Neuron (in vitro differentiated cells): ENCODE measurements at regions not wholly inside any gene's neighbourhood (a gene's known extent, or its start where the extent isn't known, plus 50 kb on each side); places are given as distances from the start of the nearest gene placed in this dataset.
"Not testable (repeated sequence)": the region's sequence is repeated elsewhere in the genome, so short reads cannot be mapped to it uniquely, and the experiment has no call there.

Experiments
- H2AFZ ChIP-seq: one replicate; pipeline ENCODE4 v1.6.1; 2013; ENCODE audit warnings: low read depth, mild to moderate bottlenecking, inconsistent platforms, low read length, moderate library complexity
- H3K27me3 ChIP-seq: one replicate; pipeline ENCODE4 v1.6.1; 2013; ENCODE audit warnings: low read length; ENCODE audit not compliant: insufficient read depth
- H3K36me3 ChIP-seq: one replicate; pipeline ENCODE4 v1.6.1; 2013; ENCODE audit warnings: low read length; ENCODE audit not compliant: insufficient read depth
- H3K4me1 ChIP-seq: one replicate; pipeline ENCODE4 v1.6.1; 2013; ENCODE audit warnings: low read length; ENCODE audit not compliant: insufficient read depth
- H3K4me3 ChIP-seq: 2 replicates; pipeline ENCODE4 v1.5.1; 2013; ENCODE audit warnings: mild to moderate bottlenecking, low read length, moderate library complexity
- H3K9me3 ChIP-seq: one replicate; pipeline ENCODE4 v1.6.1; 2013; ENCODE audit warnings: low read length

DNA sequence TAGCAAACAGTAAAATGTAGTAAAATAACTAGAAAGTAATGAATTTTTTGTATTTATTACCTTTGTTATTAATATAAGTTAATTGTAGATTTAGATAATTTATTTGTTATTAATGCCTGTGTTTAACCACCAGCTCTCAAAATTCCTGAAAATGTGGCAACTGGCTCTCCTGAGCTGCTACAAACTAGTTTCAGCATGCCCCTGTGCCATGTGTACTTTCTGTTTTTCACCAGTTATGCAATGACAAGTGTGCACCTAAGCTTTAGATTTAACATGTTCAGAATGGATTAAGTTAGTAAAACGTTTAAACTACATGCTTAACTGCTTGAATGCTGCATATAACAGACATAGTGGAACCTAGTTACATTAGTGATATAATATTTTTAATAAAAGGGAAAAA, 88.1 kb downstream of the POSTN start:
- H3K4me1 ChIP-seq = no peaks in the 10 kb centered on the region
- no peak overlapping the region for H3K4me3 ChIP-seq
- H3K36me3 ChIP-seq = no peaks in the 10 kb centered on the region
- H2AFZ ChIP-seq = no peak overlapping the region
- no peaks in the 10 kb centered on the region for H3K27me3 ChIP-seq
- H3K9me3 ChIP-seq = no peaks in the 10 kb centered on the region

DNA sequence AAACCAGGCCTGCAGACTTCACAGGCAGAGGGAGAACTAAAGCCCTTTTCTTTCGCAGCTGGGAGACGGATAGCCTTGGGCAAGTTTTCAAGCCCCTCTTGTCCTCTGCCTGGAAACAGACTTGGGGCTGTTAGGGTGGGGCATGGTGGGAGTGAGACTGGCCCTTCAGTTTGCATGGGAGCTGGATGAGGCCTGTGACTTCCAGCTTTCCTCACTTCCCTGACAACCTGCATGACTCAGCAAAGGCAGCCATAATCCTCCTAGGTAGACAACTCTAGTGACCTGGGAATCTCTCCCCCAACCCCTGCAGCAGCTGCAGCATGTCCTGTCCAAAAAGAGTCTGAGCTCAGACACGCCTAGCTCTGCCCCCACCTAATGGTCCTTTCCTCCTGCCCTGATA, 93.0 kb downstream of the POSTN start:
- Histone ChIP-seq H3K4me3 (no peak overlapping the region), H3K4me1 (no peaks in the 10 kb centered on the region), H3K27me3 (no peaks in the 10 kb centered on the region), H3K9me3 (no peaks in the 10 kb centered on the region), H3K36me3 (no peaks in the 10 kb centered on the region), H2AFZ (no peak overlapping the region)

DNA sequence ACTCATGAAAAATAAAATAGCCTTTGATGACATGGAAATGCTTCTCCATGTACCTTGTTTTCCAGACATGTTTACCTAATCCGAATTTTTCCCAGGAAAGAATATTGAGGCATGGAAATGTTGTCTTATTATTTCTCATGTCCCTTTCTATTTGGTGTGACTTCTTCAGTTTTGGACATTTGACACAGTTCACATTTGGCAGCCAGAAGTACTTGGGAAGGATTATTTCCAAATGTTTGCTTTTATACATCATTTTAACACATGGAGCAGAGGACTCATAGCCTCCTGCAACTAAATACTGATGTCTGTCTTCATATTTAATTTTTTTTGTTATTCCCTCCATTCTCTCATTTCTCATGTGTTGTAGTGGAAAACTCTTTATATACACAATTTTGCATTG, 94.3 kb downstream of the POSTN start:
- Histone ChIP-seq H3K4me1 (no peaks in the 10 kb centered on the region), H3K27me3 (no peaks in the 10 kb centered on the region), H3K9me3 (no peaks in the 10 kb centered on the region), H3K36me3 (no peaks in the 10 kb centered on the region), H2AFZ (no peak overlapping the region), H3K4me3 (no peak overlapping the region)

- H3K4me1 ChIP-seq = no peaks in the 10 kb centered on the region
- no peaks in the 10 kb centered on the region for H3K36me3 ChIP-seq
- no peaks in the 10 kb centered on the region for H3K9me3 ChIP-seq
- no peaks in the 10 kb centered on the region for H3K27me3 ChIP-seq
- H2AFZ ChIP-seq = no peak overlapping the region
- no peak overlapping the region for H3K4me3 ChIP-seq
Observed at GRCh38 chr13:37503287-37503686, 95.3 kb downstream of the POSTN start.

GRCh38 chr13:37502303-37502993, 96.1 kb downstream of the POSTN start:
- H3K36me3 ChIP-seq, H3K27me3 ChIP-seq, H3K4me1 ChIP-seq, H2AFZ ChIP-seq, H3K4me3 ChIP-seq, H3K9me3 ChIP-seq: not testable (repeated sequence)

- no peak overlapping the region for H2AFZ ChIP-seq
- H3K36me3 ChIP-seq = no peaks in the 10 kb centered on the region
- H3K9me3 ChIP-seq = no peaks in the 10 kb centered on the region
- H3K4me3 ChIP-seq = no peak overlapping the region
- no peaks in the 10 kb centered on the region for H3K4me1 ChIP-seq
- H3K27me3 ChIP-seq = no peaks in the 10 kb centered on the region
Observed at GRCh38 chr13:37501187-37501586, 97.4 kb downstream of the POSTN start.

DNA sequence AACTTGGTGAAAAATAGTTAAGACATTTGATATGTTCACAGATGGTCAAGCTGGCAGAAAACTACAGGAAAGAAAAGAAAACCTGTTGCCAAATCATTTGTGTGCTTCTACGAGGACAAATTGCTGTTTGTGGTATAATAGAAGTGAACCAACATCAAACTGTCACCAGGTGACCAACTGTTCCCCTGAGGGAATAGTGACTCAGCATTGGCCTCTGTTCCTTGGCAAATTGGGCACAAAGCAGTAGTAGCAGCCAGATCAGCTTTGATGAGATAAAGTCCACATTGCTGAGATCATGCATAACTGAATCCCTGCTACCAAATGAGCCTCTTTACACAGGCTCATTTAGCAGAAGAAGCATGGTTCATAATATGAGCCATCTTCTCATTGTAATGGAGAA, 103.5 kb downstream of the POSTN start:
- H3K4me1 ChIP-seq = no peaks in the 10 kb centered on the region
- no peaks in the 10 kb centered on the region for H3K36me3 ChIP-seq
- H2AFZ ChIP-seq = no peak overlapping the region
- no peak overlapping the region for H3K4me3 ChIP-seq
- H3K27me3 ChIP-seq = no peaks in the 10 kb centered on the region
- no peaks in the 10 kb centered on the region for H3K9me3 ChIP-seq

GRCh38 chr13:37493775-37494174, 104.8 kb downstream of the POSTN start:
- Histone ChIP-seq H3K9me3 (no peaks in the 10 kb centered on the region), H3K36me3 (no peaks in the 10 kb centered on the region), H3K4me1 (no peaks in the 10 kb centered on the region), H3K4me3 (no peak overlapping the region), H2AFZ (no peak overlapping the region), H3K27me3 (no peaks in the 10 kb centered on the region)

DNA sequence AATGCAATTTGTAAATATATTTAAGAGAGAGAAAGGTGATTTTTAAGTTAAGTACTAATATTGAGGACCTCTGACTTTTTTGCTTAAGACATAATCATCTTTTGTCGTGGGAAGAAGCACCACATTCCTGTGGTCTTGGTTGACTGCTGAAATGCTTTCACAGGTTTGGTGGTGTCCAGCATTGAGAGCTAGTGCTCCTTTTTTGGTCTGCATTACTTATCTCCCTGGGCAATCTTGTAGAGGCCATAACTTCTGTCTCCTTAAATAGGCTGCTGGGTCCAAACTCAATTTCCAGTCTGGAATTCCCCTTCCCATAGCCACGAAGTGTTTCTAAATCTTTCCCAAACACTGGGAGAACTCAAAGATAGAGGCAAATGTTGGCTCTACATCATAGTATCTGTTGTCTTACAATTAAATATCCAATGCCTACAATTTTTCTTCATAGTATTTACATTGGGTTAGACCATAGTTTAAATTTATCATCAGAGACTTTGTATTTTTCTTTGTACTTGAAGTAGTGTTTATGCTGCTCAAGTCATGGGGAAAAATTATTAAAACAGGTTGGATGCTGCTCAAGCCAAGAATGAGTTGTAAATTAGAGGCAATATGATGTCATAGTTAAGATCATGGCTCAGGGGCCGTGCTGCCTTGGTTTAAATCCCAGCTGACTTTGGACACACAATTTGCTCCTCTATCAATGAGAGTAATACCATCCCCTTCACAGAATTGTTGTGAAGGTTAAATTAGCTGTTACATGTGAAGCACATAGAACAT, 105.6 kb downstream of the POSTN start:
- no peaks in the 10 kb centered on the region for H3K27me3 ChIP-seq
- no peaks in the 10 kb centered on the region for H3K36me3 ChIP-seq
- H3K9me3 ChIP-seq = no peaks in the 10 kb centered on the region
- no peak overlapping the region for H2AFZ ChIP-seq
- no peaks in the 10 kb centered on the region for H3K4me1 ChIP-seq
- H3K4me3 ChIP-seq = no peak overlapping the region

DNA sequence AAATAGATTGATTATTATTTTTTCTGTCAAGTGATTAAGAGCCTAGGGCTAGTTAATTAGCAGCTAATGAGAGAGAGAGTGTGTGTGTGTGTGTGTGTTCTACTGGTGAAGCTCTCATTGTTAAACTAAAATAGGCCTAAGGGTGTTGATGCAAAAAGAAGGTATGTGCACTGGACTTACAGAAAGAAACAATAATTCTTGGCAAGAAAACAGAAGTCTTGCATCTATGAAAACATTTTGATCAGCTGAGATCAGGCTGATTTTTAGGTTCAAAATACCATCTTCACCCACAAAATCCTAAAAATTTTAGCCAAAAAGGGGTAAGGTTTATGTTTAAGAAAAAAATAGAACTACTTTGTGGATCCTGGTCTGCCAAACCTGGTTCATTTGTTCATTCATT, 106.5 kb downstream of the POSTN start:
- no peak overlapping the region for H3K4me3 ChIP-seq
- no peak overlapping the region for H2AFZ ChIP-seq
- H3K27me3 ChIP-seq = no peaks in the 10 kb centered on the region
- no peaks in the 10 kb centered on the region for H3K36me3 ChIP-seq
- no peaks in the 10 kb centered on the region for H3K4me1 ChIP-seq
- H3K9me3 ChIP-seq = no peaks in the 10 kb centered on the region

GRCh38 chr13:37491661-37492060, 106.9 kb downstream of the POSTN start:
- Histone ChIP-seq H3K27me3 (no peaks in the 10 kb centered on the region), H3K4me3 (no peak overlapping the region), H3K4me1 (no peaks in the 10 kb centered on the region), H3K36me3 (no peaks in the 10 kb centered on the region), H3K9me3 (no peaks in the 10 kb centered on the region), H2AFZ (no peak overlapping the region)

- Histone ChIP-seq H2AFZ (no peak overlapping the region), H3K9me3 (no peaks in the 10 kb centered on the region), H3K27me3 (no peaks in the 10 kb centered on the region), H3K36me3 (no peaks in the 10 kb centered on the region), H3K4me3 (no peak overlapping the region), H3K4me1 (no peaks in the 10 kb centered on the region)
Observed at GRCh38 chr13:37490176-37490779, 108.3 kb downstream of the POSTN start.

GRCh38 chr13:37488726-37489125, 109.8 kb downstream of the POSTN start:
- H3K4me3 ChIP-seq = no peak overlapping the region
- no peaks in the 10 kb centered on the region for H3K9me3 ChIP-seq
- H3K36me3 ChIP-seq = no peaks in the 10 kb centered on the region
- H3K4me1 ChIP-seq = no peaks in the 10 kb centered on the region
- H3K27me3 ChIP-seq = no peaks in the 10 kb centered on the region
- H2AFZ ChIP-seq = no peak overlapping the region
